RWPE1 (cell line): ENCODE measurements at regions not wholly inside any gene's neighbourhood (a gene's known extent, or its start where the extent isn't known, plus 50 kb on each side); places are given as distances from the start of the nearest gene placed in this dataset.

ENCODE experiments used
- CTCF ChIA-PET: fragments of 350-600 bp; sonication (Branson Sonifier 250); formaldehyde crosslinking; extraction: SDS; loops from one replicate; lab custom pipeline; 2021; lab: Yijun Ruan, JAX
- POLR2A ChIA-PET: fragments of 400-600 bp; formaldehyde crosslinking; extraction: SDS; loops from one replicate; lab custom pipeline; 2020; ENCODE audit warnings: antibody characterized with exemption; ENCODE audit not compliant: low non-redundant PET; lab: Yijun Ruan, JAX
- DNase-seq: peaks from one replicate; pipeline ENCODE4 v3.0.0; 2012; ENCODE audit warnings: low spot score
- H3K27ac ChIP-seq: fragments of 450-650 bp; 2 replicates; pipeline ENCODE4 v1.5.1; 2017
- CTCF ChIP-seq: fragments of 450-650 bp; conservative IDR thresholded peaks from 2 replicates; pipeline ENCODE4 v1.5.1; 2017; ENCODE audit warnings: low read depth, mild to moderate bottlenecking

- no peak for DNase-seq
- ChIA-PET POLR2A (no interaction called here), CTCF (no interaction called here)
- no peak overlapping the region for H3K27ac ChIP-seq
- no peak for TF ChIP-seq CTCF
Measured at GRCh38 chr4:179398414-179398813, 1956.2 kb upstream of the AGA start.

DNA sequence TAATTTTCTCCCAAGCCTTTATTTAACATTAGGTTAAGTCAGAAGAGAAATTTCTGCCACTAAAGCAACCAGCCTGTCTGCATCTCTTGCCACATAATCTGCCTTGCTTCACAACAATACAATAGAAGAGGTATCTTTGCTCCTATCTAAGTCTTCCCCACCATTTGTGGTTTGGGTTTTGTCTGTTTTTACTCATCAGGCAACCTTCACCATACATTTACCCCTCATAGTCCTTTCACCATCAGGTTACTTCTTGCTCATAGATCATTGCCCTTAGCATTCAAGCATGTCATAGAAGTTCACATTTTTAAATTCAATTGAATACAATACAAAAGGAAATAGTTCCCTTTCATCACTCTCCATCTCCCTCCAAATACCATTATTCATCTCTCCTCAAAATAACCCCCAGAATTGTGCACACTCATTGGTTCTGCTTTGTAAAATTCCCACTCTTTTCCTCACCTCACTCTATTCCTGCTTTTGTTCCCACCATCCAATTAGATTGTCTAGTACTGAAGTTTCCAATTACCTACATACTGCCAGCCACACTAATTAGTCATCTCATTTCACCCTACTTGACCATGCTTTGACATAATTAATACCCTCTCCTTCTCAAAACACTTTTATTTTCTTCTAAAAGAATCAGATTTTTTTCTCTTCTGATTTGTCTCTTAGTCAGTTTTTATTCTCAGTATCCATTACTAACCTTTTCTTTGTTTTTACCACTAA is 1957.0 kb upstream of the AGA start:
- no peak for TF ChIP-seq CTCF
- POLR2A ChIA-PET = no interaction called here
- CTCF ChIA-PET = no interaction called here
- no peak overlapping the region for H3K27ac ChIP-seq
- DNase-seq = no peak

GRCh38 chr4:179415037-179415846 is 1973.0 kb upstream of the AGA start:
- DNase-seq = no peak
- CTCF ChIA-PET = interaction anchor here (0.6 kb wide), 2 partner anchors 81 to 1084 kb away, joined by 3 to 4 read pairs; no protein-coding TSS in a partner anchor
- POLR2A ChIA-PET = no interaction called here
- no peak overlapping the region for H3K27ac ChIP-seq
- TF ChIP-seq CTCF = no peak

- POLR2A ChIA-PET = no interaction called here
- no peak for DNase-seq
- TF ChIP-seq CTCF = no peak
- no peak overlapping the region for H3K27ac ChIP-seq
- CTCF ChIA-PET = interaction anchor here (0.6 kb wide), 1 partner anchor 1085 kb away, joined by 4 read pairs; no protein-coding TSS in a partner anchor
Measured at GRCh38 chr4:179415847-179416223, 1973.6 kb upstream of the AGA start.

GRCh38 chr4:179417357-179417756 is 1975.1 kb upstream of the AGA start:
- POLR2A ChIA-PET = no interaction called here
- TF ChIP-seq CTCF = no peak
- no peak overlapping the region for H3K27ac ChIP-seq
- CTCF ChIA-PET = no interaction called here
- DNase-seq = no peak

DNA sequence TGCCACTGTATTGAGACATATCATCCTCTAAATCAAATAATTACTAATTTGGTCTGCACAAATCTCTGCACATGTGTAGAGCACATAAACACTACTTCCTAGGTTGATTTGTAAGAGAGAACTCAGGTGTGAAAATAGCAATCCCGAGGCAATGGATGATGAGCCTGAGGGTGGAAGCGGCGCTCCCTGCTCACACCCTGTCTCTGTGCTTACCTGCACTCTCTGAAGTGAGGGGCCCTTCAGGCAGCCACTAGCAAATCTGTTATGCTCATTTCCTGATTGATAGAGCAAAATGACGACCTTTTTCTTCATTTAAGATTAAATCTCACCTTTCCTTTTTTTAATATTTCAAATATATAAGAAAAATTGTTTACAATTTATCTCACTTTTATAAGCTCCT is 1995.7 kb upstream of the AGA start:
- no peak for DNase-seq
- ChIA-PET POLR2A (no interaction called here), CTCF (no interaction called here)
- no peak overlapping the region for H3K27ac ChIP-seq
- TF ChIP-seq CTCF = no peak
